HEK293 (cell line): ENCODE measurements at regions not wholly inside any gene's neighbourhood (a gene's known extent, or its start where the extent isn't known, plus 50 kb on each side); places are given as distances from the start of the nearest gene placed in this dataset.

Experiments used
- AEBP2 ChIP-seq: fragments of 450-650 bp; formaldehyde crosslinking; IDR thresholded peaks from 2 replicates; pipeline ENCODE4 v1.5.1; 2016; ENCODE audit warnings: missing biosample characterization, missing genetic modification characterization, borderline replicate concordance
- CTCF ChIP-seq: fragments of 450-650 bp; formaldehyde crosslinking; IDR thresholded peaks from 2 replicates; pipeline ENCODE4 v1.5.1; 2016; ENCODE audit warnings: missing biosample characterization, missing genetic modification characterization
- HIC1 ChIP-seq: fragments of 450-650 bp; formaldehyde crosslinking; IDR thresholded peaks from 2 replicates; pipeline ENCODE4 v1.5.1; 2016; ENCODE audit warnings: missing biosample characterization, missing genetic modification characterization
- KLF1 ChIP-seq: fragments of 450-650 bp; formaldehyde crosslinking; IDR thresholded peaks from 2 replicates; pipeline ENCODE4 v1.5.1; 2016; ENCODE audit warnings: missing biosample characterization, missing genetic modification characterization
- PBX3 ChIP-seq: sonication (generic); formaldehyde crosslinking; IDR thresholded peaks from 2 replicates; pipeline ENCODE4 v1.8.1; 2022; ENCODE audit warnings: mild to moderate bottlenecking, moderate library complexity, missing genetic modification reagents
- REST ChIP-seq: fragments of 450-650 bp; formaldehyde crosslinking; IDR thresholded peaks from 2 replicates; pipeline ENCODE4 v1.5.1; 2016; ENCODE audit warnings: missing biosample characterization, missing genetic modification characterization
- SP2 ChIP-seq: fragments of 450-650 bp; formaldehyde crosslinking; IDR thresholded peaks from 2 replicates; pipeline ENCODE4 v1.5.1; 2016; ENCODE audit warnings: missing biosample characterization, missing genetic modification characterization
- ZBTB8A ChIP-seq: fragments of 450-650 bp; formaldehyde crosslinking; IDR thresholded peaks from 2 replicates; pipeline ENCODE4 v1.5.1; 2016; ENCODE audit warnings: missing biosample characterization, missing genetic modification characterization
- ZNF223 ChIP-seq: fragments of 450-650 bp; formaldehyde crosslinking; IDR thresholded peaks from 2 replicates; pipeline ENCODE4 v1.5.1; 2016; ENCODE audit warnings: missing biosample characterization, missing genetic modification characterization
- ZNF664 ChIP-seq: fragments of 450-650 bp; formaldehyde crosslinking; IDR thresholded peaks from 2 replicates; pipeline ENCODE4 v1.5.1; 2016; ENCODE audit warnings: missing biosample characterization, missing genetic modification characterization
- ZSCAN5A ChIP-seq: fragments of 450-650 bp; formaldehyde crosslinking; IDR thresholded peaks from 2 replicates; pipeline ENCODE4 v1.5.1; 2016; ENCODE audit warnings: missing biosample characterization, missing genetic modification characterization

GRCh38 chr17:62180772-62181171, 115.7 kb upstream of the MED13 start:
- TF ChIP-seq ZSCAN5A (tag by site-specific recombination) (no peak), SP2 (tag by site-specific recombination) (no peak), HIC1 (tag by site-specific recombination) (no peak), KLF1 (tag by site-specific recombination) (no peak), PBX3 (no peak), ZNF223 (no peak), REST (tag by site-specific recombination) (no peak), ZNF664 (tag by site-specific recombination) (no peak), AEBP2 (tag by site-specific recombination) (no peak), CTCF (tag by site-specific recombination) (no peak), ZBTB8A (tag by site-specific recombination) (no peak)
